ENCODE measurements at regions not wholly inside any gene's neighbourhood (a gene's known extent, or its start where the extent isn't known, plus 50 kb on each side); places are given as distances from the start of the nearest gene placed in this dataset.
A peak's percentile ranks its signal among the peaks of the same experiment; 100 is the strongest.

- Mint-ChIP-seq H3K27me3 (no peaks in the 10 kb centered on the region), H3K9me3 (ENCODE audit: low read depth) (no peaks in the 10 kb centered on the region), H3K4me3 (ENCODE audit: low read depth) (no peak overlapping the region), H3K27ac (peak overlapping the region; percentile 39), H3K4me1 (ENCODE audit: low read depth) (peaks cover 74% of the 10 kb centered on the region), H3K36me3 (ENCODE audit: insufficient read depth) (peaks cover 4% of the 10 kb centered on the region)
- no peak for DNase-seq (ENCODE audit: low spot score, unreplicated experiment)
- TF ChIP-seq, protein P1, sequence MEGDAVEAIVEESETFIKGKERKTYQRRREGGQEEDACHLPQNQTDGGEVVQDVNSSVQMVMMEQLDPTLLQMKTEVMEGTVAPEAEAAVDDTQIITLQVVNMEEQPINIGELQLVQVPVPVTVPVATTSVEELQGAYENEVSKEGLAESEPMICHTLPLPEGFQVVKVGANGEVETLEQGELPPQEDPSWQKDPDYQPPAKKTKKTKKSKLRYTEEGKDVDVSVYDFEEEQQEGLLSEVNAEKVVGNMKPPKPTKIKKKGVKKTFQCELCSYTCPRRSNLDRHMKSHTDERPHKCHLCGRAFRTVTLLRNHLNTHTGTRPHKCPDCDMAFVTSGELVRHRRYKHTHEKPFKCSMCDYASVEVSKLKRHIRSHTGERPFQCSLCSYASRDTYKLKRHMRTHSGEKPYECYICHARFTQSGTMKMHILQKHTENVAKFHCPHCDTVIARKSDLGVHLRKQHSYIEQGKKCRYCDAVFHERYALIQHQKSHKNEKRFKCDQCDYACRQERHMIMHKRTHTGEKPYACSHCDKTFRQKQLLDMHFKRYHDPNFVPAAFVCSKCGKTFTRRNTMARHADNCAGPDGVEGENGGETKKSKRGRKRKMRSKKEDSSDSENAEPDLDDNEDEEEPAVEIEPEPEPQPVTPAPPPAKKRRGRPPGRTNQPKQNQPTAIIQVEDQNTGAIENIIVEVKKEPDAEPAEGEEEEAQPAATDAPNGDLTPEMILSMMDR (IDR thresholded peaks at IDR 0.05; ENCODE audit: unreplicated experiment), result no peak
Measured at GRCh38 chr5:124675931-124676846, 70.2 kb downstream of the ZNF608 start.

DNA sequence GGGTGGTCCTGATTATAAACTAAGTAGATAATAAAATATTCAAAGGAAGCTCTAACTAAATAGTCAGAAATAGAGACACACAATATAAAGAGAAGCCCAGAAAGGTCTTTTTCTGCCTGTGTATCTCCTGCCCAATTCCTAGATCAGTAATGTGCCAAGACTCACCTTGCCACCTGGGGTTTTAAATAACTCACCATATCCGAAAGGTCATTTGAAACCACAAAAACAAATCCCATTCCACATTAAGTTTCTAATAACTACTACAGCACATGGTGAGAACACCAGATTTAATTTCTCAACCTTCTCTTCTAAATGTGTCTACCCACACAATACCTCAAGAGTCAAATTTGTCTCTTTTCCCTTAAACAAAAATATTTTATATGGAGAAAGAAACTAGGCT, 75.2 kb downstream of the ZNF608 start:
- no peak overlapping the region for H3K4me3 Mint-ChIP-seq (ENCODE audit: low read depth)
- peaks cover 72% of the 10 kb centered on the region for H3K4me1 Mint-ChIP-seq (ENCODE audit: low read depth)
- TF ChIP-seq, protein P1 (IDR thresholded peaks at IDR 0.05; ENCODE audit: unreplicated experiment), result no peak
- H3K9me3 Mint-ChIP-seq (ENCODE audit: low read depth), result no peaks in the 10 kb centered on the region
- H3K36me3 Mint-ChIP-seq (ENCODE audit: insufficient read depth), result peaks cover 1% of the 10 kb centered on the region
- no peak for DNase-seq (ENCODE audit: low spot score, unreplicated experiment)
- H3K27me3 Mint-ChIP-seq, result no peaks in the 10 kb centered on the region
- no peak overlapping the region for H3K27ac Mint-ChIP-seq

GRCh38 chr5:124670722-124671184, 75.7 kb downstream of the ZNF608 start:
- DNase-seq (ENCODE audit: low spot score, unreplicated experiment), result no peak
- H3K9me3 Mint-ChIP-seq (ENCODE audit: low read depth), result no peaks in the 10 kb centered on the region
- peak overlapping the region; percentile 14 for H3K4me3 Mint-ChIP-seq (ENCODE audit: low read depth)
- peaks cover 72% of the 10 kb centered on the region for H3K4me1 Mint-ChIP-seq (ENCODE audit: low read depth)
- TF ChIP-seq, protein P1 (IDR thresholded peaks at IDR 0.05; ENCODE audit: unreplicated experiment), result no peak
- peak overlapping the region; percentile 18 for H3K27ac Mint-ChIP-seq
- H3K36me3 Mint-ChIP-seq (ENCODE audit: insufficient read depth), result peaks cover 1% of the 10 kb centered on the region
- H3K27me3 Mint-ChIP-seq, result no peaks in the 10 kb centered on the region

DNA sequence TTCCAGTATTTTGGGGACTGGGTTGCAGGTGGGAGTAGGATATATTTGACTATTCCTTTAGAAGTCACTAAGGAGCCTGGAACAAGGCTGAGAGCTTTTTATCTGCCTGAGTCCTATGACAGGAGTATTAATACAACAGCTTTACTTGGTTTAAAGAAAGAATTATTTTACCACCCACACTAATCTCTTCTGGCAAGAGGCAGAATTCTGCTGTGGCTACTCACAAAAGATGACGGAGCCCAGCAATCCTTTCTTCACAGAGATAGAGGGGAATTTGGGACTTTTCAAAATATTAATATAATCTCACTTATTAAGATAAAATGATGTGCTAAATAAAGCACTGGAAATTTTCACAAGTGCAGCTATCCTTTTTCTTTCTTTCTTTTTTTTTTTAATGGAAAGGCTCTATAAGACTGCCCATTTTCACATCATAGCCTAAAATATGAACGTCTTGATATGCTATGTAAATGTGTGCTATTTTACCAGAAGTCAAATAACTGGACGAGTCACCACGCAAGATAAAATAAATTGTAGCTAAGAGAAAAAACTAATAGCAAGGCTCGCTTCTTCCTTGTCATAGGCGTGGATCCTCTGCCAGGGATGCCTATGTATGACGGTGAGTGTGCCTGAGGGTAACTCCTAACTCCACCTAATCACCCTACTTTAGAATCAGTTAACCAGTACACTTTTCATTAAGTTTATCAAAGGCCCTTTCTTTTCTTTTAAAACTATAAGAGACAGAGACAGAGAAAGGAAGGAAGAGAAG, 76.3 kb downstream of the ZNF608 start:
- H3K4me1 Mint-ChIP-seq (ENCODE audit: low read depth), result peaks cover 71% of the 10 kb centered on the region
- H3K9me3 Mint-ChIP-seq (ENCODE audit: low read depth), result no peaks in the 10 kb centered on the region
- peaks cover 1% of the 10 kb centered on the region for H3K36me3 Mint-ChIP-seq (ENCODE audit: insufficient read depth)
- TF ChIP-seq, protein P1 (IDR thresholded peaks at IDR 0.05; ENCODE audit: unreplicated experiment), result no peak
- peak overlapping the region; percentile 18 for H3K27ac Mint-ChIP-seq
- no peak for DNase-seq (ENCODE audit: low spot score, unreplicated experiment)
- H3K27me3 Mint-ChIP-seq, result no peaks in the 10 kb centered on the region
- H3K4me3 Mint-ChIP-seq (ENCODE audit: low read depth), result peak overlapping the region; percentile 14

GRCh38 chr5:124669300-124669648, 77.2 kb downstream of the ZNF608 start:
- H3K9me3 Mint-ChIP-seq (ENCODE audit: low read depth), result no peaks in the 10 kb centered on the region
- H3K27ac Mint-ChIP-seq, result peak overlapping the region; percentile 74
- peaks cover 1% of the 10 kb centered on the region for H3K36me3 Mint-ChIP-seq (ENCODE audit: insufficient read depth)
- TF ChIP-seq, protein P1 (IDR thresholded peaks at IDR 0.05; ENCODE audit: unreplicated experiment), result no peak
- H3K27me3 Mint-ChIP-seq, result no peaks in the 10 kb centered on the region
- DNase-seq (ENCODE audit: low spot score, unreplicated experiment), result no peak
- H3K4me1 Mint-ChIP-seq (ENCODE audit: low read depth), result peaks cover 74% of the 10 kb centered on the region
- no peak overlapping the region for H3K4me3 Mint-ChIP-seq (ENCODE audit: low read depth)
